Ovary (tissue), 7 donors: ENCODE measurements at regions not wholly inside any gene's neighbourhood (a gene's known extent, or its start where the extent isn't known, plus 50 kb on each side); places are given as distances from the start of the nearest gene placed in this dataset.

Experiments used
- DNase-seq, 5 donors: peaks; one replicate each; pipeline ENCODE4 v3.0.0-alpha.2; 2019 to 2020
- H3K27ac ChIP-seq, 2 donors: fragments of 200-600 bp; one replicate each; pipeline versions ENCODE4 v1.5.1 to v1.8.0; 2019 to 2022
- H3K27me3 ChIP-seq: fragments of 200-600 bp; one replicate; pipeline ENCODE4 v1.8.0; 2022
- H3K36me3 ChIP-seq: fragments of 200-600 bp; sonication (generic); one replicate; pipeline ENCODE4 v1.5.1; 2019
- H3K4me1 ChIP-seq: one replicate; pipeline ENCODE4 v1.8.1; 2013; ENCODE audit warnings: mild to moderate bottlenecking, moderate library complexity; ENCODE audit not compliant: insufficient read depth
- H3K4me3 ChIP-seq: fragments of 200-600 bp; sonication (generic); one replicate; pipeline ENCODE4 v1.5.1; 2017
- H3K9me3 ChIP-seq, 2 donors: fragments of 200-600 bp in 1 of 2; sonication (generic) in 1 of 2; one replicate each; pipeline versions ENCODE4 v1.5.1 to v1.8.1; 2013 to 2019; ENCODE audit warnings: mild to moderate bottlenecking in 1 of 2, moderate library complexity in 1 of 2
- CTCF ChIP-seq, 3 donors: fragments of 450-650 bp in 2 of 3; fragments of 200-600 bp in 1 of 3; IDR thresholded peaks; one replicate each; pipeline versions ENCODE4 v1.5.1 to v1.8.0; 2016 to 2022; ENCODE audit warnings: antibody characterized with exemption in 3 of 3, mild to moderate bottlenecking in 1 of 3
- EP300 ChIP-seq: sonication (generic); formaldehyde crosslinking; IDR thresholded peaks from one replicate; pipeline ENCODE4 v1.6.1; 2017; ENCODE audit warnings: antibody characterized with exemption
- POLR2A ChIP-seq: fragments of 450-650 bp; IDR thresholded peaks from one replicate; pipeline ENCODE4 v1.6.1; 2017; ENCODE audit warnings: antibody characterized with exemption, mild to moderate bottlenecking, moderate library complexity
- WGBS, 3 donors: extraction: QIAGEN DNeasy Blood & Tissue Kit in 1 of 3; methylation state at CpG; one replicate each; pipeline versions ENCODE4 v1.1.5 to v1.1.7; 2013 to 2017; 5-methylcytosine and 5-hydroxymethylcytosine counted together
- intact Hi-C, 4 donors: fragments of 100-400 bp; cut with DNase I; formaldehyde crosslinking; loops; one replicate each; pipeline versions ENCODE4 v1.11.0 to v1.15.1; 2022 to 2023
- donor health status: DM: no; HTN: no; CAD: no; lungs with moderate emphysema.
- donor health status: DM: no; HTN: no; CAD: no.
- donor health status: Bipolar disorder and iron deficiency.
- donor health status: DM: no; HTN: no; CAD: no.
- donor health status: DM: yes; HTN: yes; CAD: no.

GRCh38 chr12:41856228-41856627 lies 288.4 kb downstream of the GXYLT1 start:
- Histone ChIP-seq H3K36me3 (no peaks in the 10 kb centered on the region), H3K27me3 (no peaks in the 10 kb centered on the region), H3K4me3 (no peak overlapping the region), H3K27ac (no peak overlapping the region), H3K9me3 (no peaks in the 10 kb centered on the region), H3K4me1 (no peaks in the 10 kb centered on the region)
- 85 to 89% (median 88%) methylated on average over 3 of the region's 3 CpGs for WGBS, 3 donors
- no peak for TF ChIP-seq CTCF (IDR thresholded peaks at IDR 0.05)
- no peak for TF ChIP-seq POLR2A
- no peak for TF ChIP-seq EP300
- DNase-seq = no peak
- intact Hi-C loops = no loop called here

DNA sequence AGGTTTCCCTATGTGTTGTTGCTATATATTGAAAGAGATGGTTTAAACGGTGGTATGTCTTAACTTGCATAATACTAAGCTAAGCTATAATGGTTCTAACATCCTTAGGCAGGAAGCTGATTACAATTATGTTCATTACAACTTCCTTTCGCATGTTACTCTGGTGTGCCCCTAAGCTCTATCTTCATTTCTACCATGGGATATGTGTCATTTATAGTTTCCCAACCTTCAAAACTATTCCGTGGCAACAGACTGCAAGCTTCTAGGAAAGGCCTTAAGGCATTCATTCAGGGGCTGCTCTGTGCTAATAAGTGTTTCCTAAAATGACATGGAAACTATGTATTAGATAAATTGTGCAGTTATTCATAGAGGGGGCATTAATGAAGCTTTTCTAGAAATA lies 294.6 kb downstream of the GXYLT1 start:
- Histone ChIP-seq H3K4me3 (no peak overlapping the region), H3K9me3 (no peaks in the 10 kb centered on the region), H3K36me3 (no peaks in the 10 kb centered on the region), H3K27ac (no peak overlapping the region), H3K27me3 (no peaks in the 10 kb centered on the region), H3K4me1 (no peaks in the 10 kb centered on the region)
- WGBS, 3 donors = 79 to 84% (median 84%) methylated on average over 3 of the region's 3 CpGs
- TF ChIP-seq POLR2A = no peak
- no peak for TF ChIP-seq CTCF (IDR thresholded peaks at IDR 0.05)
- TF ChIP-seq EP300 = no peak
- no peak for DNase-seq
- intact Hi-C loops = no loop called here

DNA sequence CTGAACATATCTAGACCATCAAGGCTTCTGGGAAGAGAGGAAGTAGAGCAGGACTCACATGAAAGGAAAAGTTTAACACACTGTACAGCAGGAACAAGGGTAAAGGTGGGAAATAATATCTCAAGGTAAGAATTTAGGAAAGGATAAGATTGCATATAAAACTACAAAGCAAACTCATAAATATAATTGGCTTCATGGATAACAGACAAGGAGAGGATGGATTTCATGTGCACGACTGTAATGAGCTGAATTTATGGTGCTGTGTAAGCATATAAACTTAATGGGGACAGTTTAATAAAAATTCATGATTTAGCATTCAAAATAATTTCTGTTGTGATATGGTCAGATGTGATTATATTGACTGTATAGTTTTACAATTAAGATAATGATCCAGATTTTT lies 298.0 kb downstream of the GXYLT1 start:
- Histone ChIP-seq H3K4me3 (no peak overlapping the region), H3K36me3 (no peaks in the 10 kb centered on the region), H3K27ac (no peak overlapping the region), H3K9me3 (no peaks in the 10 kb centered on the region), H3K4me1 (no peaks in the 10 kb centered on the region), H3K27me3 (no peaks in the 10 kb centered on the region)
- no peak for DNase-seq
- intact Hi-C loops = no loop called here
- WGBS, 3 donors = 13 to 21% (median 13%) methylated on average over 1 of the region's 1 CpG
- TF ChIP-seq CTCF (IDR thresholded peaks at IDR 0.05) (no peak), POLR2A (no peak), EP300 (no peak)

- WGBS, 3 donors = 51 to 81% (median 53%) methylated on average over 2 of the region's 2 CpGs
- TF ChIP-seq EP300 (no peak), CTCF (IDR thresholded peaks at IDR 0.05) (no peak), POLR2A (no peak)
- Histone ChIP-seq H3K36me3 (no peaks in the 10 kb centered on the region), H3K27me3 (no peaks in the 10 kb centered on the region), H3K27ac (no peak overlapping the region), H3K4me3 (no peak overlapping the region), H3K4me1 (no peaks in the 10 kb centered on the region), H3K9me3 (no peaks in the 10 kb centered on the region)
- intact Hi-C loops = no loop called here
- no peak for DNase-seq
Measured at GRCh38 chr12:41836416-41836815, 308.3 kb downstream of the GXYLT1 start.

- no peak overlapping the region for H3K27ac ChIP-seq
- H3K36me3 ChIP-seq = no peaks in the 10 kb centered on the region
- no peaks in the 10 kb centered on the region for H3K27me3 ChIP-seq
- H3K4me3 ChIP-seq = no peak overlapping the region
- TF ChIP-seq CTCF (IDR thresholded peaks at IDR 0.05) (no peak), EP300 (no peak), POLR2A (no peak)
- H3K9me3 ChIP-seq = no peaks in the 10 kb centered on the region
- intact Hi-C loops = no loop called here
- H3K4me1 ChIP-seq = no peaks in the 10 kb centered on the region
- no peak for DNase-seq
Measured at GRCh38 chr12:41835556-41835955, 309.1 kb downstream of the GXYLT1 start.
